Fibroblast of skin of left quadriceps (primary cell): ENCODE measurements at regions not wholly inside any gene's neighbourhood (a gene's known extent, or its start where the extent isn't known, plus 50 kb on each side); places are given as distances from the start of the nearest gene placed in this dataset.

Experiments used
- DNase-seq, 2 experiments: peaks; one replicate each; pipeline ENCODE4 v3.0.0-alpha.2; 2013; ENCODE audit warnings: low read depth in 2 of 2

GRCh38 chr20:24870057-24870456, 79.0 kb upstream of the CST7 start:
- DNase-seq, result no peak

- DNase-seq, result no peak
Measured at GRCh38 chr20:24870881-24871280, 78.2 kb upstream of the CST7 start.

- DNase-seq, result no peak
Measured at GRCh38 chr20:24871480-24872213, 77.4 kb upstream of the CST7 start.

GRCh38 chr20:24872291-24873024, 76.6 kb upstream of the CST7 start:
- no peak for DNase-seq

GRCh38 chr20:24873025-24873620, 75.9 kb upstream of the CST7 start:
- DNase-seq, result no peak

GRCh38 chr20:24875078-24875477, 74.0 kb upstream of the CST7 start:
- no peak for DNase-seq

- no peak for DNase-seq
Measured at GRCh38 chr20:24877652-24878051, 71.4 kb upstream of the CST7 start.

GRCh38 chr20:24878657-24879056, 70.4 kb upstream of the CST7 start:
- no peak for DNase-seq

GRCh38 chr20:24879875-24880274, 69.2 kb upstream of the CST7 start:
- DNase-seq, result no peak

- DNase-seq, result no peak
Measured at GRCh38 chr20:24880356-24880755, 68.7 kb upstream of the CST7 start.

- no peak for DNase-seq
Measured at GRCh38 chr20:24890286-24890685, 58.8 kb upstream of the CST7 start.

GRCh38 chr20:24891546-24892393, 57.3 kb upstream of the CST7 start:
- DNase-seq, result no peak

GRCh38 chr20:24892522-24892921, 56.5 kb upstream of the CST7 start:
- DNase-seq, result no peak

- DNase-seq, result no peak
Measured at GRCh38 chr20:24892931-24893330, 56.1 kb upstream of the CST7 start.

GRCh38 chr20:24894488-24894887, 54.6 kb upstream of the CST7 start:
- no peak for DNase-seq

- no peak for DNase-seq
Measured at GRCh38 chr20:24894967-24895366, 54.1 kb upstream of the CST7 start.

GRCh38 chr20:24895431-24895830, 53.6 kb upstream of the CST7 start:
- no peak for DNase-seq

GRCh38 chr20:24895898-24896658, 53.0 kb upstream of the CST7 start:
- no peak for DNase-seq

- no peak for DNase-seq
Measured at GRCh38 chr20:24896984-24897383, 52.1 kb upstream of the CST7 start.

GRCh38 chr20:24897974-24898373, 51.1 kb upstream of the CST7 start:
- no peak for DNase-seq

GRCh38 chr20:24899153-24899552, 49.9 kb upstream of the CST7 start:
- DNase-seq, result no peak
